HG02884 (cell line): ENCODE measurements at regions not wholly inside any gene's neighbourhood (a gene's known extent, or its start where the extent isn't known, plus 50 kb on each side); places are given as distances from the start of the nearest gene placed in this dataset.

Experiments
- ATAC-seq: cut with Tn5 transposase; IDR thresholded peaks from one replicate; pipeline ENCODE4 v1.9.1; 2021; ENCODE audit warnings: mild to moderate bottlenecking, moderate library complexity; ENCODE audit not compliant: unreplicated experiment

GRCh38 chr6:141688916-141689315 is 443.8 kb upstream of the GJE1 start:
- peak; percentile 71 for ATAC-seq

- ATAC-seq: no peak
Measured at GRCh38 chr6:141685416-141685815, 447.3 kb upstream of the GJE1 start.

GRCh38 chr6:141682391-141682790 is 450.3 kb upstream of the GJE1 start:
- no peak for ATAC-seq

- ATAC-seq: peak; percentile 79
Measured at GRCh38 chr6:141677598-141678211, 455.0 kb upstream of the GJE1 start.

GRCh38 chr6:141675957-141676356 is 456.8 kb upstream of the GJE1 start:
- no peak for ATAC-seq

- no peak for ATAC-seq
Measured at GRCh38 chr6:141669141-141669540, 463.6 kb upstream of the GJE1 start.

- no peak for ATAC-seq
Measured at GRCh38 chr6:141667580-141668309, 465.0 kb upstream of the GJE1 start.

GRCh38 chr6:141666187-141666586 is 466.5 kb upstream of the GJE1 start:
- no peak for ATAC-seq

GRCh38 chr6:141664744-141665143 is 468.0 kb upstream of the GJE1 start:
- ATAC-seq: no peak

GRCh38 chr6:141659582-141659981 is 473.1 kb upstream of the GJE1 start:
- ATAC-seq: no peak

- no peak for ATAC-seq
Measured at GRCh38 chr6:141658696-141659095, 474.0 kb upstream of the GJE1 start.

- ATAC-seq: no peak
Measured at GRCh38 chr6:141657812-141658211, 474.9 kb upstream of the GJE1 start.

- ATAC-seq: no peak
Measured at GRCh38 chr6:141653590-141653989, 479.1 kb upstream of the GJE1 start.

- ATAC-seq: no peak
Measured at GRCh38 chr6:141641951-141642350, 490.8 kb upstream of the GJE1 start.

- ATAC-seq: no peak
Measured at GRCh38 chr6:141641406-141641805, 491.3 kb upstream of the GJE1 start.

- no peak for ATAC-seq
Measured at GRCh38 chr6:141635621-141636020, 497.1 kb upstream of the GJE1 start.

- no peak for ATAC-seq
Measured at GRCh38 chr6:141634269-141634668, 498.5 kb upstream of the GJE1 start.

- no peak for ATAC-seq
Measured at GRCh38 chr6:141624301-141624700, 508.4 kb upstream of the GJE1 start.

GRCh38 chr6:141618180-141618581 is 514.5 kb upstream of the GJE1 start:
- no peak for ATAC-seq

GRCh38 chr6:141610741-141611140 is 522.0 kb upstream of the GJE1 start:
- no peak for ATAC-seq

GRCh38 chr6:141607956-141608355 is 524.8 kb upstream of the GJE1 start:
- ATAC-seq: no peak

- ATAC-seq: no peak
Measured at GRCh38 chr6:141598487-141598886, 534.2 kb upstream of the GJE1 start.

GRCh38 chr6:141594874-141595273 is 537.9 kb upstream of the GJE1 start:
- no peak for ATAC-seq
